ENCODE measurements at regions not wholly inside any gene's neighbourhood (a gene's known extent, or its start where the extent isn't known, plus 50 kb on each side); places are given as distances from the start of the nearest gene placed in this dataset.

- TF ChIP-seq CTCF (conservative IDR thresholded peaks at IDR 0.05; ENCODE audit: low read depth in 2 of 2) (no peak), POLR2AphosphoS5 (IDR thresholded peaks at IDR 0.05; ENCODE audit: low read depth) (no peak), EZH2 (IDR thresholded peaks at IDR 0.05; ENCODE audit: low read depth, unreplicated experiment) (no peak), CREB1 (CRISPR knock-in tag; IDR thresholded peaks at IDR 0.05; ENCODE audit: low read depth) (no peak), REST (IDR thresholded peaks at IDR 0.05; ENCODE audit: unreplicated experiment) (no peak)
These were observed 94.7 kb upstream of the SLC66A3 start for GRCh38 chr2:11060376-11061169.

All from GM23338 (cell line).